GM21528 (cell line): ENCODE measurements at regions not wholly inside any gene's neighbourhood (a gene's known extent, or its start where the extent isn't known, plus 50 kb on each side); places are given as distances from the start of the nearest gene placed in this dataset.

Source experiments
- ATAC-seq: cut with Tn5 transposase; IDR thresholded peaks from one replicate; pipeline ENCODE4 v1.9.1; 2021; ENCODE audit warnings: mild to moderate bottlenecking, moderate library complexity; ENCODE audit not compliant: unreplicated experiment, low FRiP score

DNA sequence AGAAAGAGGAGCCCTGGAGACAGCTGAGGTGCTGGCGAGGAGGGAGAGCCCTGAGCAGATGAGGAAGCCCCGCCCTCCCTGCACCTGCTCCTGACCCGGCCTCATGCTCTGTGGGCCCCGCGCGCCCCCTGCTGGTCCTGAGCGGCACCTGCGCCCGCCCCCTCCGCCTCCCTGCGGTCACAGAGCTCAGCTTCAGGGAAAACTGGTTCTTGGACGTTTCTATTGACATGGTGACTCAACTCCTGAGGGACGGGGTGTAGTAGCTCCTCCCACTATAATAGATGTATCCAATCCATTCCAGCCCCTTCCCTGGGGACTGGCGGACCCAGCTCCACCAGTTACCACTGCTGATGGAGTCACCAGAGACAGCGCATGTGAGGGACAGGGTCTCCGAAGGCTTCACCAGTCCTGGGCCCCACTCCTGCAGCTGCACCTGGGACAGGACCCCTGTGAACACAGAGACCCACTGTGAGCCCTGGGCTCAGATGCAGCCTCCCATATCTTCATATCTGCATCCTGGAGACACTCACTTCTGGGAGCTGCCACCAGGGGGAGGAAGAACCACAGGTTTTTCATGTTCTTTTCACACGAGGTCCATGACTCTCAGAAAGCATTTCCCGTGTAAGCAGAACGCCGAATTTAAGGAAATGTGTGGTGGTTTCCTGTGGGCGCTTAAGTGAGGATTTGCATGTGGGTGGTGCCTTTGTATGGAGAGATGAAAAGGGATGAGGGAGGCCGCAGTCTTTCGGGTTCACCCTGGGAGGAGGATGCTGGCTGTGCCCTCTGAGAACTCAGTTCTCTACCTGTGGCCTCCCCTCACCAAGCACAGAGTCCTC, 1346.4 kb downstream of the TMEM121 start:
- ATAC-seq: peak; percentile 59

DNA sequence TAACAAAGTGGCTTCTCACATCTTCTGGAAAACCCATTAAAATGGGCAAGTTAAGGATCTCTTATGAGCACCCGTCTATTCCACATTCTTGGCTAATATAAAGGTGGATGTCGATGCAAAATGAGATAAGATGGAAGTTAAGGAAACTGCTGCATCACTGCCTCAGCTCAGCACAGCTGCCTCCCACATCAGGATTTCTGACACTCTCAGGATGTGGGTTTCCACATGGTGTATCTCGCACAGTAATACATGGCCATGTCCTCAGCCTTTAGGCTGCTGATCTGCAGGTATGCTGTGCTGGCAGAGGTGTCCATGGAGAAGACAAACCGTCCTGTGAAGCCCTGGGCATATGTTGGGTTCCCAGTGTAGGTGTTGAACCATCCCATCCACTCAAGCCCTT, 1348.0 kb downstream of the TMEM121 start:
- no peak for ATAC-seq

DNA sequence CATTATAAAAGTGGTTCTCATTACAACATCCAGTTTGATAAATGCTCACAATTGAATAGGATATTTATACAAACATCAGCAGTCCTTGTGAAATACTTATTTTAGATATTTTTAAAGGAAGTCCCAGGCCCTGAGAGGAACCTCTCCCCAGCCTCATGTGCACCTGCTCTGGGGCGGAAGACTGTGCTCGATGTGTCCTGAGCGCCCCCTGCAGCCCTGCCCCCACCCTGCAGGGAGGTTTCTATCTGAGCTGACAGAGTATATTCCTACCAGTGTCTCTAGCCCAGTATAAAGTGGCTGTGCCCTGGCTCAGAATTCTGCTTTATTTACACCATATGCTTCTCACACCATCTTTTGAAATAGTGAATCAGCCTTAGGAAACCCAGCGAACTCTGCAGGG, 1349.1 kb downstream of the TMEM121 start:
- ATAC-seq: no peak

DNA sequence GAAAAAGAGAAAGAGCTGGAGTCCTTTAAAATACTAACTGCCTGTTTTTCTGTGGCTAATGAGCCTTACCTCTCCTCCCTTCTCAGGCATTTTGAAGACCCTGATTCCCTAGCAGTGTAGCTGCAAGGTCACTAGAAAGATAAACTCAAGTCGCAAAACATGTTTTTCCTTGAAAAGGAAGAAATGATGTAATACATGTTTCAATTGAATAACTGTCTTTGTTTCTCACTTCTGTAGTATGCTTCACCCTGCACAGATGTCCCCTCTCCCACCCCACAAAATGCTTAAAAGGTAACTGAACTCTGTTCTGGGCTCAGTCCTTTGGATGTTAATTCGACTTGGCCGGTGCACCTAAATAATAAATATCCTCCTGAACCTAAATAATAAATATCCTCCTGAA, 1350.3 kb downstream of the TMEM121 start:
- ATAC-seq: no peak

DNA sequence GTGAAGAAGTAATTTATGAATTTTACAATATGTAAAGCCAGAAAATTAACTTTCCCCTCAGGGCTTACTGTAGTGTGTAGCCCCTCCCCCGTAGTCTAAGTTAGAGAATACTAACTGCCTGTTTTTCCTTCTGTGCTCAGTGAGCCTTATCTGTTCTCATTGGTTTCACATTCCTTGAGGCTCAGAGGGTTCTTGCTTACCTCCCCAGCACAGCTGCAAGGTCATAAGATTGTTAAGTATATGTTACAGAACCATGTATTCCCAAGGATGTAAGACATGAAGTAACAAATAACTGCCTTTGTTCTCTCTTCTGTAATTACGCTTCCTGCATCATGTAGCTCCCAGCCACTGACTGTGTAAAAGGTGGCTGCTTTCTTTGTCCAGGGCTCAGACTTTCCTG, 1351.1 kb downstream of the TMEM121 start:
- no peak for ATAC-seq

DNA sequence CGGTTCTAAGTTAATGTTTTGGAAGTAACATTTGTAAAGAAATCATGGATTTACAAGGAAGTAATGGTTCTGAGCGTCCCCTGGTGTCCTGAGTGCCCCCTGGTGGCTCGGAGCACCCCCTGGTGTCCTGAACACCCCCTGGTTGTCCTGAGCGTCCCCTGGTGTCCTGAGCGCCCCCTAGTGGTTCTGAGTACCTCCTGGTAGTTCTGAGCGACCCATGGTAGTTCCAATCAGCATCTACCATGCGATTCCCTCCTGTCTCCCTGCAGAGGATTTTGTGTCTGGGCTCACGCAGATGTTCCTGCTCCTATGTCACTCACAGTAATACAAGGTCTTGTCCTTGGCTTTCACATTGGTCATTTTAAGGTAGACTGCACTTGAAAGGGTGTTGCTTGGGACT, 1352.9 kb downstream of the TMEM121 start:
- ATAC-seq: no peak

DNA sequence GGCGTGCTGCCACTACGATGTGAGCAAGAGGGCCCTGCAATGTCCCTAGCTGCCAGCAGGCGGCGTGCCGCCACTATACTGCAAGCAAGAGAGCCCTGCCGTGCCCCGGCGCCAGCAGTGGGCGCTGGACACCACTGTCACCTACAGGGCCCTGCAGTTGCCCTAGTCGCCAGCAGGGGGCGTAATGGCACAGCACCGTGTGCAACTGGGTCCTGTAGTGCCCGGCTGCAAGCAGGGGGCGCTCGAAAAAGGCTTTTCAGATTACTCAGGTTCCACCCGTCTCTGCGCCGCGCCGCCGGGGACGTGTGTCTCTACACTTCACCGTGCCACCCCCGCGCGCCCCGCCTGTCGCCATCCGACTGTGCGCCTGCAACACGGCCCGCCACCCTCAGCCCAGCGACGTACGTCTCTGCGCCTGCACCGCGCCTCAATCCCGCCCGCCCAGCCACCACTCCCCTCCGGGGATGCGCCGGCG, 1356.9 kb downstream of the TMEM121 start:
- ATAC-seq: no peak
